ENCODE measurements at regions not wholly inside any gene's neighbourhood (a gene's known extent, or its start where the extent isn't known, plus 50 kb on each side); places are given as distances from the start of the nearest gene placed in this dataset.
"Not testable (repeated sequence)": the region's sequence is repeated elsewhere in the genome, so short reads cannot be mapped to it uniquely, and the experiment has no call there.

GRCh38 chr5:21574438-21574837 is 1278.7 kb downstream of the CDH12 start:
- no peak for TF ChIP-seq EP300 (IDR thresholded peaks at IDR 0.05; ENCODE audit: low read depth)
- no peak for TF ChIP-seq POLR2A (IDR thresholded peaks at IDR 0.05)
- no peak for TF ChIP-seq POLR2AphosphoS5 (IDR thresholded peaks at IDR 0.05)
- no peak for TF ChIP-seq CTCF (IDR thresholded peaks at IDR 0.05)
- Histone ChIP-seq H3K27ac (no peak overlapping the region), H3K9me3 (no peaks in the 10 kb centered on the region), H3K36me3 (no peaks in the 10 kb centered on the region), H3K4me1 (no peaks in the 10 kb centered on the region), H3K27me3 (no peaks in the 10 kb centered on the region), H3K4me3 (no peak overlapping the region)
- in situ Hi-C loops (cut with MboI; ENCODE audit: low pct_ligation_motif_present in 1 of 4, low pct_unique_long_range_greater_than_20kb in 1 of 4, low sequenced_read_pairs in 3 of 4), result no loop called here
- WGBS, 2 donors (ENCODE audit: low coverage in 1 of 2), result 67 to 74% methylated on average over 4 of the region's 4 CpGs
- intact Hi-C loops (cut with DNase I; ENCODE audit: low total_unique reads), result no loop called here
- DNase-seq, result no peak

GRCh38 chr5:21573416-21574314 is 1279.5 kb downstream of the CDH12 start:
- no peak for DNase-seq

GRCh38 chr5:21571196-21571595 is 1281.9 kb downstream of the CDH12 start:
- H3K9me3 ChIP-seq; H3K36me3 ChIP-seq; intact Hi-C loops (cut with DNase I; ENCODE audit: low total_unique reads); H3K4me1 ChIP-seq; H3K4me3 ChIP-seq; H3K27me3 ChIP-seq; in situ Hi-C loops (cut with MboI; ENCODE audit: low pct_ligation_motif_present in 1 of 4, low pct_unique_long_range_greater_than_20kb in 1 of 4, low sequenced_read_pairs in 3 of 4); DNase-seq; H3K27ac ChIP-seq: not testable (repeated sequence)
- WGBS, 2 donors (ENCODE audit: low coverage in 1 of 2), result 83% methylated on average over 1 of the region's 1 CpG

More at GRCh38 chr5:21573416-21574314, 1279.5 kb downstream of the CDH12 start:
- intact Hi-C loops (cut with DNase I; ENCODE audit: low total_unique reads), result no loop called here
- in situ Hi-C loops (cut with MboI; ENCODE audit: low pct_ligation_motif_present in 1 of 4, low pct_unique_long_range_greater_than_20kb in 1 of 4, low sequenced_read_pairs in 3 of 4), result no loop called here
- H3K27ac ChIP-seq, result no peak overlapping the region
- no peak for TF ChIP-seq EP300 (IDR thresholded peaks at IDR 0.05; ENCODE audit: low read depth)
- no peak for TF ChIP-seq CTCF (IDR thresholded peaks at IDR 0.05)
- TF ChIP-seq POLR2AphosphoS5 (IDR thresholded peaks at IDR 0.05), result no peak
- no peak for TF ChIP-seq POLR2A (IDR thresholded peaks at IDR 0.05)
- no peak overlapping the region for H3K4me3 ChIP-seq
- WGBS, 2 donors (ENCODE audit: low coverage in 1 of 2), result 46 to 52% methylated on average over 1 of the region's 1 CpG
- H3K36me3 ChIP-seq, result no peaks in the 10 kb centered on the region
- H3K4me1 ChIP-seq, result no peaks in the 10 kb centered on the region
- no peaks in the 10 kb centered on the region for H3K27me3 ChIP-seq
- H3K9me3 ChIP-seq, result no peaks in the 10 kb centered on the region

- H3K27ac ChIP-seq; H3K4me1 ChIP-seq; H3K27me3 ChIP-seq; H3K9me3 ChIP-seq; in situ Hi-C loops (cut with MboI; ENCODE audit: low pct_ligation_motif_present in 1 of 4, low pct_unique_long_range_greater_than_20kb in 1 of 4, low sequenced_read_pairs in 3 of 4); intact Hi-C loops (cut with DNase I; ENCODE audit: low total_unique reads); H3K36me3 ChIP-seq; H3K4me3 ChIP-seq; DNase-seq: not testable (repeated sequence)
- 89 to 91% methylated on average over 2 of the region's 2 CpGs for WGBS, 2 donors (ENCODE audit: low coverage in 1 of 2)
These were observed 1294.0 kb downstream of the CDH12 start for GRCh38 chr5:21559109-21559508.

- H3K36me3 ChIP-seq; H3K4me3 ChIP-seq; in situ Hi-C loops (cut with MboI; ENCODE audit: low pct_ligation_motif_present in 1 of 4, low pct_unique_long_range_greater_than_20kb in 1 of 4, low sequenced_read_pairs in 3 of 4); H3K27ac ChIP-seq; DNase-seq; H3K9me3 ChIP-seq; H3K4me1 ChIP-seq; H3K27me3 ChIP-seq; intact Hi-C loops (cut with DNase I; ENCODE audit: low total_unique reads): not testable (repeated sequence)
- WGBS, 2 donors (ENCODE audit: low coverage in 1 of 2), result 89 to 100% methylated on average over 1 to 3 of the region's 3 CpGs
These were observed 1300.9 kb downstream of the CDH12 start for GRCh38 chr5:21552263-21552662.

- intact Hi-C loops (cut with DNase I; ENCODE audit: low total_unique reads); H3K9me3 ChIP-seq; H3K27me3 ChIP-seq; H3K4me1 ChIP-seq; H3K4me3 ChIP-seq; H3K27ac ChIP-seq; DNase-seq; H3K36me3 ChIP-seq; in situ Hi-C loops (cut with MboI; ENCODE audit: low pct_ligation_motif_present in 1 of 4, low pct_unique_long_range_greater_than_20kb in 1 of 4, low sequenced_read_pairs in 3 of 4): not testable (repeated sequence)
- WGBS, 2 donors (ENCODE audit: low coverage in 1 of 2), result 83% methylated on average over 3 of the region's 3 CpGs
These were observed 1302.2 kb downstream of the CDH12 start for GRCh38 chr5:21550916-21551315.

- DNase-seq; H3K36me3 ChIP-seq; H3K27me3 ChIP-seq; H3K4me3 ChIP-seq; in situ Hi-C loops (cut with MboI; ENCODE audit: low pct_ligation_motif_present in 1 of 4, low pct_unique_long_range_greater_than_20kb in 1 of 4, low sequenced_read_pairs in 3 of 4); H3K9me3 ChIP-seq; intact Hi-C loops (cut with DNase I; ENCODE audit: low total_unique reads); H3K27ac ChIP-seq; H3K4me1 ChIP-seq: not testable (repeated sequence)
- 83 to 87% methylated on average over 1 to 2 of the region's 2 CpGs for WGBS, 2 donors (ENCODE audit: low coverage in 1 of 2)
These were observed 1305.5 kb downstream of the CDH12 start for GRCh38 chr5:21547656-21548055.

GRCh38 chr5:21535114-21535513 is 1318.0 kb downstream of the CDH12 start:
- DNase-seq; in situ Hi-C loops (cut with MboI; ENCODE audit: low pct_ligation_motif_present in 1 of 4, low pct_unique_long_range_greater_than_20kb in 1 of 4, low sequenced_read_pairs in 3 of 4); H3K9me3 ChIP-seq; H3K4me1 ChIP-seq; H3K27ac ChIP-seq; H3K27me3 ChIP-seq; H3K36me3 ChIP-seq; H3K4me3 ChIP-seq; intact Hi-C loops (cut with DNase I; ENCODE audit: low total_unique reads): not testable (repeated sequence)

GRCh38 chr5:21521157-21521556 is 1332.0 kb downstream of the CDH12 start:
- H3K9me3 ChIP-seq; DNase-seq; H3K4me1 ChIP-seq; H3K36me3 ChIP-seq; intact Hi-C loops (cut with DNase I; ENCODE audit: low total_unique reads); H3K27ac ChIP-seq; in situ Hi-C loops (cut with MboI; ENCODE audit: low pct_ligation_motif_present in 1 of 4, low pct_unique_long_range_greater_than_20kb in 1 of 4, low sequenced_read_pairs in 3 of 4); H3K27me3 ChIP-seq; H3K4me3 ChIP-seq: not testable (repeated sequence)
- 89 to 100% methylated on average over 1 to 2 of the region's 2 CpGs for WGBS, 2 donors (ENCODE audit: low coverage in 1 of 2)

Measured in transverse colon (tissue), 4 donors.